PC-9 (cell line): ENCODE measurements at regions not wholly inside any gene's neighbourhood (a gene's known extent, or its start where the extent isn't known, plus 50 kb on each side); places are given as distances from the start of the nearest gene placed in this dataset.

Experiments
- BruUV-seq: library from RNA; stranded (reverse); fragments of 400-500 nt; replicated peaks from 2 replicates; lab custom pipeline; 2021; lab: Mats Ljungman, UMichigan
- CTCF ChIA-PET: fragments of 300-600 bp; sonication (Branson Sonifier 250); formaldehyde crosslinking; loops from one replicate; lab custom pipeline; 2022; ENCODE audit warnings: antibody characterized with exemption; lab: Charles Lee
- POLR2A ChIA-PET: fragments of 300-600 bp; sonication (Branson Sonifier 250); formaldehyde crosslinking; loops from one replicate; lab custom pipeline; 2022; ENCODE audit warnings: antibody characterized with exemption; ENCODE audit not compliant: unreplicated experiment; lab: Charles Lee
- DNase-seq, 2 experiments: peaks; one replicate each; pipeline versions ENCODE4 v3.0.0 to v3.0.0-alpha.2; 2015 to 2022; ENCODE audit warnings: mixed read lengths in 1 of 2
- H2AFZ ChIP-seq: fragments of 200-600 bp; sonication (generic); 2 replicates; pipeline ENCODE4 v1.8.1; 2017; ENCODE audit warnings: antibody characterized with exemption
- H3F3A ChIP-seq: fragments of 200-600 bp; sonication (generic); 2 replicates; pipeline ENCODE4 v1.8.1; 2017; ENCODE audit warnings: antibody characterized with exemption, mild to moderate bottlenecking, low read depth; ENCODE audit not compliant: insufficient read depth
- H3K27ac ChIP-seq: fragments of 200-600 bp; sonication (generic); 2 replicates; pipeline ENCODE4 v1.6.1; 2016; ENCODE audit warnings: mixed run types
- H3K27me3 ChIP-seq: fragments of 200-600 bp; sonication (generic); 2 replicates; pipeline ENCODE4 v1.6.1; 2016; ENCODE audit warnings: low read depth, mixed run types; ENCODE audit not compliant: insufficient read depth
- H3K36me3 ChIP-seq: fragments of 200-600 bp; sonication (generic); 2 replicates; pipeline ENCODE4 v1.6.1; 2016; ENCODE audit warnings: low read depth, mixed run types
- H3K4me1 ChIP-seq: fragments of 200-600 bp; sonication (generic); replicated peaks from 2 replicates; pipeline ENCODE4 v1.6.1; 2016; ENCODE audit warnings: mixed run types; ENCODE audit not compliant: insufficient read depth
- H3K4me2 ChIP-seq: fragments of 200-600 bp; sonication (generic); 2 replicates; pipeline ENCODE4 v1.6.1; 2017; ENCODE audit warnings: mixed run types
- H3K4me3 ChIP-seq: fragments of 200-600 bp; sonication (generic); 2 replicates; pipeline ENCODE4 v1.6.1; 2016; ENCODE audit warnings: mixed run types
- H3K79me2 ChIP-seq: fragments of 200-600 bp; sonication (generic); 2 replicates; pipeline ENCODE4 v1.6.1; 2017; ENCODE audit warnings: low read depth, mixed run types
- H3K9me2 ChIP-seq: fragments of 200-600 bp; sonication (generic); 2 replicates; pipeline ENCODE4 v1.8.1; 2017; ENCODE audit warnings: mild to moderate bottlenecking; ENCODE audit not compliant: insufficient read depth
- H3K9me3 ChIP-seq: fragments of 200-600 bp; sonication (generic); 2 replicates; pipeline ENCODE4 v1.8.1; 2016; ENCODE audit warnings: low read depth; ENCODE audit not compliant: insufficient read depth
- H4K20me1 ChIP-seq: fragments of 200-600 bp; sonication (generic); 2 replicates; pipeline ENCODE4 v1.8.1; 2017; ENCODE audit not compliant: insufficient read depth
- EZH2 ChIP-seq: fragments of 200-600 bp; sonication (generic); IDR thresholded peaks from 2 replicates; pipeline ENCODE4 v1.8.0; 2017; ENCODE audit warnings: antibody characterized with exemption, low read depth
- intact Hi-C: fragments of 100-400 bp; cut with micrococcal nuclease; formaldehyde crosslinking; loops from one replicate; pipeline ENCODE4 v1.10.0; 2022; ENCODE audit not compliant: unreplicated experiment
- TF ChIP-seq, protein P1 (sequence below): fragments of 200-600 bp; sonication (generic); conservative IDR thresholded peaks from 2 replicates; pipeline ENCODE4 v1.6.1; 2017; ENCODE audit warnings: mixed run types, antibody characterized with exemption, mild to moderate bottlenecking, moderate library complexity

GRCh38 chr9:119487118-119487827 lies 118.0 kb upstream of the BRINP1 start:
- ChIA-PET POLR2A (no interaction called here), CTCF (no interaction called here)
- H3K4me1 ChIP-seq, result no peaks in the 10 kb centered on the region
- no peaks in the 10 kb centered on the region; the same call in 1 of the 2 replicates for H4K20me1 ChIP-seq
- H3K27me3 ChIP-seq, result no peaks in the 10 kb centered on the region
- BruUV-seq, result no TSS peak
- H3K36me3 ChIP-seq, result no peaks in the 10 kb centered on the region
- H3K79me2 ChIP-seq, result no peaks in the 10 kb centered on the region
- no peaks in the 10 kb centered on the region for H3K9me2 ChIP-seq
- no peak overlapping the region for H2AFZ ChIP-seq
- intact Hi-C loops, result no loop called here
- no peak overlapping the region for H3K4me2 ChIP-seq
- no peak overlapping the region for H3K4me3 ChIP-seq
- no peaks in the 10 kb centered on the region for H3F3A ChIP-seq
- DNase-seq, result no peak
- TF ChIP-seq, protein P1, sequence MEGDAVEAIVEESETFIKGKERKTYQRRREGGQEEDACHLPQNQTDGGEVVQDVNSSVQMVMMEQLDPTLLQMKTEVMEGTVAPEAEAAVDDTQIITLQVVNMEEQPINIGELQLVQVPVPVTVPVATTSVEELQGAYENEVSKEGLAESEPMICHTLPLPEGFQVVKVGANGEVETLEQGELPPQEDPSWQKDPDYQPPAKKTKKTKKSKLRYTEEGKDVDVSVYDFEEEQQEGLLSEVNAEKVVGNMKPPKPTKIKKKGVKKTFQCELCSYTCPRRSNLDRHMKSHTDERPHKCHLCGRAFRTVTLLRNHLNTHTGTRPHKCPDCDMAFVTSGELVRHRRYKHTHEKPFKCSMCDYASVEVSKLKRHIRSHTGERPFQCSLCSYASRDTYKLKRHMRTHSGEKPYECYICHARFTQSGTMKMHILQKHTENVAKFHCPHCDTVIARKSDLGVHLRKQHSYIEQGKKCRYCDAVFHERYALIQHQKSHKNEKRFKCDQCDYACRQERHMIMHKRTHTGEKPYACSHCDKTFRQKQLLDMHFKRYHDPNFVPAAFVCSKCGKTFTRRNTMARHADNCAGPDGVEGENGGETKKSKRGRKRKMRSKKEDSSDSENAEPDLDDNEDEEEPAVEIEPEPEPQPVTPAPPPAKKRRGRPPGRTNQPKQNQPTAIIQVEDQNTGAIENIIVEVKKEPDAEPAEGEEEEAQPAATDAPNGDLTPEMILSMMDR, result no peak
- TF ChIP-seq EZH2, result no peak
- no peak overlapping the region for H3K27ac ChIP-seq
- no peaks in the 10 kb centered on the region for H3K9me3 ChIP-seq

DNA sequence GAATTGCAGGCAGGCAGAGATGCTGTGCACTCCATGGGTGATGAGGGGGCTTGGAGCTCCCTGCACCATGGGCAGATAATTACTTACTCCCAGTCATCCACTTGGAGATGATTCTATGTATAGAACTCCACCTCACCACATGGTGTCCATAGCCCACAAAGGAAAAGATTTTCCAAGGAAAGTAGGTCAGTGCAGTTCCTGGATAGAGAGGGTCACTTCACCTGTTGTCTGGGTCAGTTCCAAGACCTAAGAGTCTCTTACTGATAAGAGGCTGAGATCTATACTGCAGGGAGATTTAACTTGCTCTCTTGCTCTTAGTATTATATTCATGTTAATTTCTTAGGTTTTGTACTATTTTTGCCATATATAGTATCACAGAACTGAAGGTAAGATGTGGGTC lies 113.9 kb upstream of the BRINP1 start:
- Histone ChIP-seq H3K4me1 (no peaks in the 10 kb centered on the region), H3K4me2 (no peak overlapping the region), H3K79me2 (no peaks in the 10 kb centered on the region), H3K9me3 (no peaks in the 10 kb centered on the region), H4K20me1 (no peaks in the 10 kb centered on the region; the same call in 1 of the 2 replicates), H3K9me2 (no peaks in the 10 kb centered on the region), H3K27me3 (no peaks in the 10 kb centered on the region), H3K36me3 (no peaks in the 10 kb centered on the region), H3K4me3 (no peak overlapping the region), H3F3A (no peaks in the 10 kb centered on the region), H2AFZ (no peak overlapping the region), H3K27ac (no peak overlapping the region)
- intact Hi-C loops, result no loop called here
- BruUV-seq, result no TSS peak
- ChIA-PET CTCF (no interaction called here), POLR2A (no interaction called here)
- DNase-seq, result no peak
- no peak for TF ChIP-seq EZH2
- TF ChIP-seq, protein P1, result no peak

DNA sequence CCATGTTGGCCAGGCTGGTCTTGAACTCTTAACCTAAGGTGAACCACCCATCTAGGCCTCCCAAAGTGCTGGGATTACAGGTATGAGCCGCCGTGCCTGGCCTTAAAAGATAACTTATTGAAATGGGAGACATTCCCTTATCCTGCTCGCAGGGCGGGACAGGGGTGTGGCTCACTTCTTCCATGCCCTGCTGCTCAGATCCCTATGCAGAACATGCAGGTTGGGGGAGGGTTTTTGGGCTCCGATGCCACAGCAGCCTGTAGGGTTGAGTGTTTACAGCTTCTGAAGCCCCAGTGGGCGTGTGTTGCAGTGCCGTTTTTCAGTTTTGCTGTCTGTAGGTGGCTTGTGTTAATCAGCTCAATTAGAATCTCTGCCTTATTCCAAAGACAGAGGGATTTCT lies 108.0 kb upstream of the BRINP1 start:
- H3K79me2 ChIP-seq, result no peaks in the 10 kb centered on the region
- H3K4me3 ChIP-seq, result no peak overlapping the region
- BruUV-seq, result no TSS peak
- H2AFZ ChIP-seq, result no peak overlapping the region
- no peaks in the 10 kb centered on the region for H3K27me3 ChIP-seq
- CTCF ChIA-PET, result no interaction called here
- DNase-seq, result no peak
- no peaks in the 10 kb centered on the region for H3K9me3 ChIP-seq
- no peaks in the 10 kb centered on the region for H3K4me1 ChIP-seq
- H3K4me2 ChIP-seq, result no peak overlapping the region
- H3K27ac ChIP-seq, result no peak overlapping the region
- no peak for TF ChIP-seq EZH2
- TF ChIP-seq, protein P1, result no peak
- POLR2A ChIA-PET, result no interaction called here
- H3K9me2 ChIP-seq, result no peaks in the 10 kb centered on the region
- H3K36me3 ChIP-seq, result no peaks in the 10 kb centered on the region
- intact Hi-C loops, result no loop called here
- H4K20me1 ChIP-seq, result no peaks in the 10 kb centered on the region
- no peaks in the 10 kb centered on the region for H3F3A ChIP-seq
